ENCODE measurements at regions not wholly inside any gene's neighbourhood (a gene's known extent, or its start where the extent isn't known, plus 50 kb on each side); places are given as distances from the start of the nearest gene placed in this dataset.

DNA sequence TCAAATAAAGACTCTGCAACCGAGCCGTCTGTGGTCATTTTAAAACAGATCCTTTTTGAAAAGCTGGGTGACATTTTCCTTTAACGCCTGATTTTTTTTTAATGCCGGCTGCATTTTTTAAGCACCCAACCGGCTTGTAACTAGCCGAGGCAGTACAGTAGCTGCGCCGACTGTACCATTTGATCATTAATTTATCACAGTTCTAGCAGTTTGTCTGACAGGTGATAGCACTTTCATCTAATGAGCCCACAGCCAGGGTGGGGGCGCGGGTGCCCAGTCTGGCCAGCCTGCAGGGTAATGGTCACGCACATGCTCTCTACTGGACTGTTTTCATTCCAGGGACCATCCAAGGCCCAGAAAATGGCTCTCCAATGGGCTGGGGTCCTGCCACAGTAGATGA is 68.8 kb downstream of the IRX5 start:
- no peak for TF ChIP-seq ZNF121 (CRISPR knock-in tag; conservative IDR thresholded peaks at IDR 0.05)
- TF ChIP-seq, protein P1, sequence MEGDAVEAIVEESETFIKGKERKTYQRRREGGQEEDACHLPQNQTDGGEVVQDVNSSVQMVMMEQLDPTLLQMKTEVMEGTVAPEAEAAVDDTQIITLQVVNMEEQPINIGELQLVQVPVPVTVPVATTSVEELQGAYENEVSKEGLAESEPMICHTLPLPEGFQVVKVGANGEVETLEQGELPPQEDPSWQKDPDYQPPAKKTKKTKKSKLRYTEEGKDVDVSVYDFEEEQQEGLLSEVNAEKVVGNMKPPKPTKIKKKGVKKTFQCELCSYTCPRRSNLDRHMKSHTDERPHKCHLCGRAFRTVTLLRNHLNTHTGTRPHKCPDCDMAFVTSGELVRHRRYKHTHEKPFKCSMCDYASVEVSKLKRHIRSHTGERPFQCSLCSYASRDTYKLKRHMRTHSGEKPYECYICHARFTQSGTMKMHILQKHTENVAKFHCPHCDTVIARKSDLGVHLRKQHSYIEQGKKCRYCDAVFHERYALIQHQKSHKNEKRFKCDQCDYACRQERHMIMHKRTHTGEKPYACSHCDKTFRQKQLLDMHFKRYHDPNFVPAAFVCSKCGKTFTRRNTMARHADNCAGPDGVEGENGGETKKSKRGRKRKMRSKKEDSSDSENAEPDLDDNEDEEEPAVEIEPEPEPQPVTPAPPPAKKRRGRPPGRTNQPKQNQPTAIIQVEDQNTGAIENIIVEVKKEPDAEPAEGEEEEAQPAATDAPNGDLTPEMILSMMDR (IDR thresholded peaks at IDR 0.05 in 2 of 3, conservative IDR thresholded peaks at IDR 0.05 in 1 of 3; ENCODE audit: insufficient read depth in 2 of 3, low read depth in 1 of 3, low read length in 3 of 3) = no peak
- TF ChIP-seq, protein P2, sequence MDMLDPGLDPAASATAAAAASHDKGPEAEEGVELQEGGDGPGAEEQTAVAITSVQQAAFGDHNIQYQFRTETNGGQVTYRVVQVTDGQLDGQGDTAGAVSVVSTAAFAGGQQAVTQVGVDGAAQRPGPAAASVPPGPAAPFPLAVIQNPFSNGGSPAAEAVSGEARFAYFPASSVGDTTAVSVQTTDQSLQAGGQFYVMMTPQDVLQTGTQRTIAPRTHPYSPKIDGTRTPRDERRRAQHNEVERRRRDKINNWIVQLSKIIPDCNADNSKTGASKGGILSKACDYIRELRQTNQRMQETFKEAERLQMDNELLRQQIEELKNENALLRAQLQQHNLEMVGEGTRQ (CRISPR knock-in tag; IDR thresholded peaks at IDR 0.05) = no peak
- TF ChIP-seq, protein P3, sequence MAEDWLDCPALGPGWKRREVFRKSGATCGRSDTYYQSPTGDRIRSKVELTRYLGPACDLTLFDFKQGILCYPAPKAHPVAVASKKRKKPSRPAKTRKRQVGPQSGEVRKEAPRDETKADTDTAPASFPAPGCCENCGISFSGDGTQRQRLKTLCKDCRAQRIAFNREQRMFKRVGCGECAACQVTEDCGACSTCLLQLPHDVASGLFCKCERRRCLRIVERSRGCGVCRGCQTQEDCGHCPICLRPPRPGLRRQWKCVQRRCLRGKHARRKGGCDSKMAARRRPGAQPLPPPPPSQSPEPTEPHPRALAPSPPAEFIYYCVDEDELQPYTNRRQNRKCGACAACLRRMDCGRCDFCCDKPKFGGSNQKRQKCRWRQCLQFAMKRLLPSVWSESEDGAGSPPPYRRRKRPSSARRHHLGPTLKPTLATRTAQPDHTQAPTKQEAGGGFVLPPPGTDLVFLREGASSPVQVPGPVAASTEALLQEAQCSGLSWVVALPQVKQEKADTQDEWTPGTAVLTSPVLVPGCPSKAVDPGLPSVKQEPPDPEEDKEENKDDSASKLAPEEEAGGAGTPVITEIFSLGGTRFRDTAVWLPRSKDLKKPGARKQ (CRISPR knock-in tag; IDR thresholded peaks at IDR 0.05) = no peak
- TF ChIP-seq, protein P4, sequence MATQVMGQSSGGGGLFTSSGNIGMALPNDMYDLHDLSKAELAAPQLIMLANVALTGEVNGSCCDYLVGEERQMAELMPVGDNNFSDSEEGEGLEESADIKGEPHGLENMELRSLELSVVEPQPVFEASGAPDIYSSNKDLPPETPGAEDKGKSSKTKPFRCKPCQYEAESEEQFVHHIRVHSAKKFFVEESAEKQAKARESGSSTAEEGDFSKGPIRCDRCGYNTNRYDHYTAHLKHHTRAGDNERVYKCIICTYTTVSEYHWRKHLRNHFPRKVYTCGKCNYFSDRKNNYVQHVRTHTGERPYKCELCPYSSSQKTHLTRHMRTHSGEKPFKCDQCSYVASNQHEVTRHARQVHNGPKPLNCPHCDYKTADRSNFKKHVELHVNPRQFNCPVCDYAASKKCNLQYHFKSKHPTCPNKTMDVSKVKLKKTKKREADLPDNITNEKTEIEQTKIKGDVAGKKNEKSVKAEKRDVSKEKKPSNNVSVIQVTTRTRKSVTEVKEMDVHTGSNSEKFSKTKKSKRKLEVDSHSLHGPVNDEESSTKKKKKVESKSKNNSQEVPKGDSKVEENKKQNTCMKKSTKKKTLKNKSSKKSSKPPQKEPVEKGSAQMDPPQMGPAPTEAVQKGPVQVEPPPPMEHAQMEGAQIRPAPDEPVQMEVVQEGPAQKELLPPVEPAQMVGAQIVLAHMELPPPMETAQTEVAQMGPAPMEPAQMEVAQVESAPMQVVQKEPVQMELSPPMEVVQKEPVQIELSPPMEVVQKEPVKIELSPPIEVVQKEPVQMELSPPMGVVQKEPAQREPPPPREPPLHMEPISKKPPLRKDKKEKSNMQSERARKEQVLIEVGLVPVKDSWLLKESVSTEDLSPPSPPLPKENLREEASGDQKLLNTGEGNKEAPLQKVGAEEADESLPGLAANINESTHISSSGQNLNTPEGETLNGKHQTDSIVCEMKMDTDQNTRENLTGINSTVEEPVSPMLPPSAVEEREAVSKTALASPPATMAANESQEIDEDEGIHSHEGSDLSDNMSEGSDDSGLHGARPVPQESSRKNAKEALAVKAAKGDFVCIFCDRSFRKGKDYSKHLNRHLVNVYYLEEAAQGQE (IDR thresholded peaks at IDR 0.05; ENCODE audit: borderline replicate concordance) = no peak
- TF ChIP-seq, protein P4 (CRISPR knock-in tag; IDR thresholded peaks at IDR 0.05; ENCODE audit: low read depth) = no peak
- no peak for TF ChIP-seq GTF2E2 (tag; IDR thresholded peaks at IDR 0.05)
- no peak for TF ChIP-seq ZBED1 (IDR thresholded peaks at IDR 0.05)
- no peak for TF ChIP-seq NFE2 (IDR thresholded peaks at IDR 0.05; ENCODE audit: low read depth)
- no peak for TF ChIP-seq SREBF2 (CRISPR knock-in tag; IDR thresholded peaks at IDR 0.05)
- TF ChIP-seq KDM1A (IDR thresholded peaks at IDR 0.05) = no peak
- TF ChIP-seq ZNF133 (CRISPR knock-in tag; IDR thresholded peaks at IDR 0.05) = no peak

Measured in K562 (cell line).